ENCODE measurements at regions not wholly inside any gene's neighbourhood (a gene's known extent, or its start where the extent isn't known, plus 50 kb on each side); places are given as distances from the start of the nearest gene placed in this dataset.
A peak's percentile ranks its signal among the peaks of the same experiment; 100 is the strongest.

DNA sequence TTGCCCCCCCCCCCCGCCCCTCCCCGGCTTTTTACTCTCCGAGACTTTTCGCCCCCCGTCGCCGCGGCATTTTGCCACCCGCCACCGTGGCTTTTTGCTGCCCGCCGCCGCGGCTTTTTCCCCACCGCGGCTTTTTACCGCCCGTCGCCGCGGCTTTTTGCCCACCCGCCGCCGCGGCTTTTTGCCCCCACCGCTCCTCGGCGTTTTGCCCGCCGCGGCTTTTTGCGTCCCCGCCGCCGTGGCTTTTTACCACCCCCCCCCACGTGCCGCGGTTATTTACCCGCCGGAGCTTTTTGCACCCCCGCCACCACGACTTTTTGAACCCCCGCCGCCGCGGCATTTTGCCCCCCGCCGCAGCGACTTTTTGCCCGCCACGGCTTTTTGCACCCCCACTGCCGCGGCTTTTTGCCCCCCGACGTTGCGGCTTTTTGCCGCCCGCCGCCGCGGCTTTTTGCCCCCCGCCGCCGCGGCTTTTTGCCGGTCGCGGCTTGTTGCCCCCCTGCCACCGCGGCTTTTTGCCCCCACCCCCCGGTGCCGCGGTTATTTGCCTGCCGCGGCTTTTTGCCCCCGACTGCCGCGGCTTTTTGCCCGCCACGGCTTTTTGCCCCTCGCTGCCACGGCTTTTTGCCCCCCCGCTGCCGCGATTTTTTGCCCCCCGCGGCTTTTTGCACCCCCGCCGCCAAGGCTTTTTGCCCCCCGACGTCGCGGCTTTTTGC lies 461.1 kb downstream of the ZNF33B start:
- no peak overlapping the region for H3K27ac ChIP-seq (ENCODE audit: extremely low read depth, low read depth, low read length)
- no peaks in the 10 kb centered on the region for H3K4me1 ChIP-seq (ENCODE audit: control insufficient read depth, insufficient read depth, low read length)
- no peaks in the 10 kb centered on the region for H3K9me3 ChIP-seq (ENCODE audit: control insufficient read depth, insufficient read depth, low read depth, low read length)
- H3K4me3 ChIP-seq (ENCODE audit: low read depth, low read length) = peak overlapping the region; percentile 7
- TF ChIP-seq ZNF350 (tag by site-specific recombination; IDR thresholded peaks at IDR 0.05) = no peak
- no peak for TF ChIP-seq ZBTB17 (tag by site-specific recombination; IDR thresholded peaks at IDR 0.05)
- TF ChIP-seq ZNF211 (tag by site-specific recombination; IDR thresholded peaks at IDR 0.05; ENCODE audit: low read depth) = no peak
- no peak for TF ChIP-seq HOXC10 (CRISPR knock-in tag; IDR thresholded peaks at IDR 0.05)
- TF ChIP-seq ZNF701 (tag by site-specific recombination; IDR thresholded peaks at IDR 0.05) = no peak
- TF ChIP-seq ZIC2 (tag by site-specific recombination; IDR thresholded peaks at IDR 0.05) = no peak
- no peak for TF ChIP-seq ZNF274 (IDR thresholded peaks at IDR 0.05; ENCODE audit: low read length)
- no peak for TF ChIP-seq ZNF274 (tag by site-specific recombination; IDR thresholded peaks at IDR 0.05; ENCODE audit: borderline replicate concordance)
- TF ChIP-seq, protein P1, sequence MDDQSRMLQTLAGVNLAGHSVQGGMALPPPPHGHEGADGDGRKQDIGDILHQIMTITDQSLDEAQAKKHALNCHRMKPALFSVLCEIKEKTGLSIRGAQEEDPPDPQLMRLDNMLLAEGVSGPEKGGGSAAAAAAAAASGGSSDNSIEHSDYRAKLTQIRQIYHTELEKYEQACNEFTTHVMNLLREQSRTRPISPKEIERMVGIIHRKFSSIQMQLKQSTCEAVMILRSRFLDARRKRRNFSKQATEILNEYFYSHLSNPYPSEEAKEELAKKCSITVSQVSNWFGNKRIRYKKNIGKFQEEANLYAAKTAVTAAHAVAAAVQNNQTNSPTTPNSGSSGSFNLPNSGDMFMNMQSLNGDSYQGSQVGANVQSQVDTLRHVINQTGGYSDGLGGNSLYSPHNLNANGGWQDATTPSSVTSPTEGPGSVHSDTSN (CRISPR knock-in tag; IDR thresholded peaks at IDR 0.05) = no peak
- TF ChIP-seq KLF9 (tag by site-specific recombination; IDR thresholded peaks at IDR 0.05; ENCODE audit: low read depth) = no peak
- TF ChIP-seq ZBTB21 (tag by site-specific recombination; IDR thresholded peaks at IDR 0.05) = no peak
- TF ChIP-seq ZNF138 (tag by site-specific recombination; IDR thresholded peaks at IDR 0.05; ENCODE audit: borderline replicate concordance) = no peak
- TF ChIP-seq ZFHX2 (tag by site-specific recombination; conservative IDR thresholded peaks at IDR 0.05) = no peak
- no peak for TF ChIP-seq ZNF16 (tag by site-specific recombination; IDR thresholded peaks at IDR 0.05; ENCODE audit: low read depth)
- TF ChIP-seq GLI2 (tag by site-specific recombination; IDR thresholded peaks at IDR 0.05; ENCODE audit: borderline replicate concordance, low read depth) = no peak
- TF ChIP-seq ZNF433 (tag by site-specific recombination; IDR thresholded peaks at IDR 0.05; ENCODE audit: low read depth) = no peak
- no peak for TF ChIP-seq ZNF366 (tag by site-specific recombination; conservative IDR thresholded peaks at IDR 0.05)
- no peak for TF ChIP-seq ZNF311 (tag by site-specific recombination; IDR thresholded peaks at IDR 0.05; ENCODE audit: borderline replicate concordance)
- TF ChIP-seq ZNF341 (tag by site-specific recombination; IDR thresholded peaks at IDR 0.05; ENCODE audit: low read depth) = no peak
- ChIA-PET POLR2A (no interaction called here), CTCF (no interaction called here)
- H3K36me3 ChIP-seq (ENCODE audit: control insufficient read depth in 2 of 2, insufficient read depth in 1 of 2, low read length in 2 of 2) = no peaks in the 10 kb centered on the region

DNA sequence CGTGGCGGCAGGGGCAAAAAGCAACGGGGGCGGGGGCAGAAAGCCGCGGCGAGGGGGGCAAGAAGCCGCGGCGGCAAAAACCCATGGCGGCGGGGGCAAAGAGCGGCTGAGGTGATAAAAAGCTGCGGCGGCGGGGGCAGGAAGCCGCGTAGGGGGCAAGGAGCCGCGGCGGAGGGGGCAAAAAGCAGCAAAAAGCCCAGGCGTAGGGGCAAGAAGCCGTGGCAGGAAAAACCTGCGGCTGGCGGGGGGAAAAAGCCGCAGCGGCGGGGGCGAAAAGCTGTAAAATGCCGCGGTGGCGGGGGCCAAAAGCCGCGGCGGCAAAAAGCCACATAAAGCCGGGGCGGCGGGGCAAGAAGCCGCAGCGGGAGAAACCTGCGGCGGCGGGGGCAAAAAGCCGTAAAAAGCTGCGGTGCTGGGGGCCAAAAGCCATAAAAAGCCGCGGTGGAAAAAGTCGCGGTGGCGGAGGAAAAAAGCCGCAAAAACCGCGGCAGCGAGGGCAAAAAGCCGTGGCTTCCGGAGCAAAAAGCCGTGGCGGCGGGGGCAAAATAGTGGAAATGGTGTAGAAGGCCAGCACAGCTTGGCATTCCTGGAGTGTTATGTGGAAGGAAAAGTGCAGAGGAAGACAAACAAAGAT lies 487.8 kb downstream of the ZNF33B start:
- no peaks in the 10 kb centered on the region for H3K36me3 ChIP-seq (ENCODE audit: control insufficient read depth in 2 of 2, insufficient read depth in 1 of 2, low read length in 2 of 2)
- no peak overlapping the region; the same call in 1 of the 2 replicates for H3K4me3 ChIP-seq (ENCODE audit: low read depth, low read length)
- CTCF ChIA-PET = no interaction called here
- H3K9me3 ChIP-seq (ENCODE audit: control insufficient read depth, insufficient read depth, low read depth, low read length) = no peaks in the 10 kb centered on the region
- POLR2A ChIA-PET = no interaction called here
- H3K27ac ChIP-seq (ENCODE audit: extremely low read depth, low read depth, low read length) = no peak overlapping the region
- no peaks in the 10 kb centered on the region for H3K4me1 ChIP-seq (ENCODE audit: control insufficient read depth, insufficient read depth, low read length)
- no peak for TF ChIP-seq ZNF274 (IDR thresholded peaks at IDR 0.05; ENCODE audit: low read length)
- TF ChIP-seq ZNF274 (tag by site-specific recombination; IDR thresholded peaks at IDR 0.05; ENCODE audit: borderline replicate concordance) = no peak
- TF ChIP-seq ZBTB7A (tag by site-specific recombination; IDR thresholded peaks at IDR 0.05; ENCODE audit: low read depth) = no peak
- no peak for TF ChIP-seq ZBTB21 (tag by site-specific recombination; IDR thresholded peaks at IDR 0.05)
- no peak for TF ChIP-seq ZNF510 (tag by site-specific recombination; IDR thresholded peaks at IDR 0.05; ENCODE audit: insufficient replicate concordance)
- TF ChIP-seq ZNF626 (tag by site-specific recombination; IDR thresholded peaks at IDR 0.05) = no peak
- no peak for TF ChIP-seq ZNF37A (tag by site-specific recombination; IDR thresholded peaks at IDR 0.05)
- no peak for TF ChIP-seq ZNF776 (tag by site-specific recombination; IDR thresholded peaks at IDR 0.05; ENCODE audit: borderline replicate concordance)
- no peak for TF ChIP-seq ZNF514 (tag by site-specific recombination; IDR thresholded peaks at IDR 0.05)
- TF ChIP-seq, protein P2, sequence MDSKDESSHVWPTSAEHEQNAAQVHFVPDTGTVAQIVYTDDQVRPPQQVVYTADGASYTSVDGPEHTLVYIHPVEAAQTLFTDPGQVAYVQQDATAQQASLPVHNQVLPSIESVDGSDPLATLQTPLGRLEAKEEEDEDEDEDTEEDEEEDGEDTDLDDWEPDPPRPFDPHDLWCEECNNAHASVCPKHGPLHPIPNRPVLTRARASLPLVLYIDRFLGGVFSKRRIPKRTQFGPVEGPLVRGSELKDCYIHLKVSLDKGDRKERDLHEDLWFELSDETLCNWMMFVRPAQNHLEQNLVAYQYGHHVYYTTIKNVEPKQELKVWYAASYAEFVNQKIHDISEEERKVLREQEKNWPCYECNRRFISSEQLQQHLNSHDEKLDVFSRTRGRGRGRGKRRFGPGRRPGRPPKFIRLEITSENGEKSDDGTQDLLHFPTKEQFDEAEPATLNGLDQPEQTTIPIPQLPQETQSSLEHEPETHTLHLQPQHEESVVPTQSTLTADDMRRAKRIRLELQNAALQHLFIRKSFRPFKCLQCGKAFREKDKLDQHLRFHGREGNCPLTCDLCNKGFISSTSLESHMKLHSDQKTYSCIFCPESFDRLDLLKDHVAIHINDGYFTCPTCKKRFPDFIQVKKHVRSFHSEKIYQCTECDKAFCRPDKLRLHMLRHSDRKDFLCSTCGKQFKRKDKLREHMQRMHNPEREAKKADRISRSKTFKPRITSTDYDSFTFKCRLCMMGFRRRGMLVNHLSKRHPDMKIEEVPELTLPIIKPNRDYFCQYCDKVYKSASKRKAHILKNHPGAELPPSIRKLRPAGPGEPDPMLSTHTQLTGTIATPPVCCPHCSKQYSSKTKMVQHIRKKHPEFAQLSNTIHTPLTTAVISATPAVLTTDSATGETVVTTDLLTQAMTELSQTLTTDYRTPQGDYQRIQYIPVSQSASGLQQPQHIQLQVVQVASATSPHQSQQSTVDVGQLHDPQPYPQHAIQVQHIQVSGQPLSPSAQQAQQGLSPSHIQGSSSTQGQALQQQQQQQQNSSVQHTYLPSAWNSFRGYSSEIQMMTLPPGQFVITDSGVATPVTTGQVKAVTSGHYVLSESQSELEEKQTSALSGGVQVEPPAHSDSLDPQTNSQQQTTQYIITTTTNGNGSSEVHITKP (tag by site-specific recombination; IDR thresholded peaks at IDR 0.05) = no peak
- TF ChIP-seq ZNF184 (tag by site-specific recombination; IDR thresholded peaks at IDR 0.05) = no peak
- TF ChIP-seq KLF8 (tag by site-specific recombination; IDR thresholded peaks at IDR 0.05) = no peak
- TF ChIP-seq BCL11B (tag by site-specific recombination; IDR thresholded peaks at IDR 0.05; ENCODE audit: low read depth) = no peak
- no peak for TF ChIP-seq ZNF768 (tag by site-specific recombination; IDR thresholded peaks at IDR 0.05)
